Esophagus muscularis mucosa (tissue), 4 donors: ENCODE measurements at regions not wholly inside any gene's neighbourhood (a gene's known extent, or its start where the extent isn't known, plus 50 kb on each side); places are given as distances from the start of the nearest gene placed in this dataset.
"Not testable (repeated sequence)": the region's sequence is repeated elsewhere in the genome, so short reads cannot be mapped to it uniquely, and the experiment has no call there.

Experiments
- DNase-seq: peaks from one replicate; pipeline ENCODE4 v3.0.0-alpha.2; 2017; ENCODE audit errors: extremely low spot score
- H3K27ac ChIP-seq, 4 donors: fragments of 200-600 bp; sonication (generic); replicated peaks in 1 of 4; 1 replicate in 3 of 4; 2 replicates in 1 of 4; pipeline ENCODE4 v1.5.1; 2016 to 2019; ENCODE audit warnings: mild to moderate bottlenecking in 1 of 4
- H3K27me3 ChIP-seq, 4 donors: fragments of 200-600 bp; sonication (generic); one replicate each; pipeline versions ENCODE4 v1.5.1 to v1.6.0; 2016 to 2019
- H3K36me3 ChIP-seq, 4 donors: fragments of 200-600 bp; sonication (generic); one replicate each; pipeline ENCODE4 v1.5.1; 2016 to 2019
- H3K4me1 ChIP-seq, 4 donors: fragments of 200-600 bp; sonication (generic); one replicate each; pipeline ENCODE4 v1.5.1; 2016 to 2019
- H3K4me3 ChIP-seq, 4 donors: fragments of 200-600 bp; sonication (generic); 1 replicate in 2 of 4; 2 replicates in 2 of 4; pipeline ENCODE4 v1.5.1; 2016 to 2019; ENCODE audit warnings: mild to moderate bottlenecking in 4 of 4, moderate library complexity in 1 of 4
- H3K9me3 ChIP-seq, 4 donors: fragments of 200-600 bp; sonication (generic); 1 replicate in 3 of 4; 2 replicates in 1 of 4; pipeline ENCODE4 v1.5.1; 2016 to 2019
- CTCF ChIP-seq, 3 experiments: fragments of 200-600 bp in 2 of 3; fragments of 450-650 bp in 1 of 3; sonication (generic) in 2 of 3; IDR thresholded peaks; one replicate each; pipeline ENCODE4 v1.5.1; 2017 to 2019; ENCODE audit warnings: antibody characterized with exemption in 3 of 3, mild to moderate bottlenecking in 2 of 3, moderate library complexity in 1 of 3
- EP300 ChIP-seq: sonication (generic); formaldehyde crosslinking; IDR thresholded peaks from one replicate; pipeline ENCODE4 v1.6.1; 2017; ENCODE audit warnings: antibody characterized with exemption
- POLR2A ChIP-seq: fragments of 450-650 bp; IDR thresholded peaks from one replicate; pipeline ENCODE4 v1.6.1; 2017; ENCODE audit warnings: antibody characterized with exemption, moderate library complexity, mild to moderate bottlenecking, low read depth
- POLR2AphosphoS5 ChIP-seq, 2 donors: sonication (generic); formaldehyde crosslinking; IDR thresholded peaks; one replicate each; pipeline ENCODE4 v1.6.1; 2017; ENCODE audit warnings: antibody characterized with exemption in 2 of 2
- WGBS: methylation state at CpG from one replicate; pipeline ENCODE4 v1.1.5; 2018; 5-methylcytosine and 5-hydroxymethylcytosine counted together
- intact Hi-C: fragments of 100-400 bp; cut with DNase I; formaldehyde crosslinking; loops from one replicate; pipeline ENCODE4 v1.15.1; 2023

- H3K27me3 ChIP-seq: no peaks in the 10 kb centered on the region
- no peaks in the 10 kb centered on the region for H3K36me3 ChIP-seq
- 54% methylated on average over 1 of the region's 1 CpG for WGBS
- H3K4me3 ChIP-seq: no peak overlapping the region
- H3K27ac ChIP-seq: no peak overlapping the region
- H3K4me1 ChIP-seq: no peaks in the 10 kb centered on the region
- no peaks in the 10 kb centered on the region for H3K9me3 ChIP-seq
- no peak for DNase-seq
- TF ChIP-seq CTCF (IDR thresholded peaks at IDR 0.05): no peak
- intact Hi-C loops: no loop called here
These were observed 270.1 kb downstream of the QDPR start for GRCh38 chr4:17241835-17242234.

GRCh38 chr4:17238633-17239032 is 273.3 kb downstream of the QDPR start:
- intact Hi-C loops: no loop called here
- TF ChIP-seq EP300: no peak
- TF ChIP-seq POLR2A: no peak
- no peak for TF ChIP-seq POLR2AphosphoS5 (IDR thresholded peaks at IDR 0.05)
- no peak for TF ChIP-seq CTCF (IDR thresholded peaks at IDR 0.05)
- no peaks in the 10 kb centered on the region for H3K27me3 ChIP-seq

GRCh38 chr4:17236686-17237085 is 275.2 kb downstream of the QDPR start:
- H3K36me3 ChIP-seq: no peaks in the 10 kb centered on the region
- TF ChIP-seq POLR2AphosphoS5 (IDR thresholded peaks at IDR 0.05) (no peak), POLR2A (no peak), CTCF (IDR thresholded peaks at IDR 0.05) (no peak), EP300 (no peak)
- H3K27me3 ChIP-seq: no peaks in the 10 kb centered on the region
- H3K4me3 ChIP-seq: no peak overlapping the region
- 74% methylated on average over 1 of the region's 1 CpG for WGBS
- no peak for DNase-seq
- H3K27ac ChIP-seq: no peak overlapping the region
- H3K4me1 ChIP-seq: peaks cover 8 to 13% (median 11%) of the 10 kb centered on the region in 4 donors
- no peaks in the 10 kb centered on the region for H3K9me3 ChIP-seq
- intact Hi-C loops: no loop called here

More at GRCh38 chr4:17238633-17239032, 273.3 kb downstream of the QDPR start:
- no peaks in the 10 kb centered on the region for H3K36me3 ChIP-seq
- DNase-seq: no peak
- H3K9me3 ChIP-seq: no peaks in the 10 kb centered on the region
- WGBS: 96% methylated on average over 6 of the region's 6 CpGs
- no peak overlapping the region for H3K27ac ChIP-seq
- H3K4me1 ChIP-seq: no peaks in the 10 kb centered on the region
- no peak overlapping the region for H3K4me3 ChIP-seq

GRCh38 chr4:17234678-17235077 is 277.2 kb downstream of the QDPR start:
- WGBS: 85% methylated on average over 1 of the region's 1 CpG
- intact Hi-C loops: no loop called here
- Histone ChIP-seq H3K9me3 (no peaks in the 10 kb centered on the region), H3K27me3 (no peaks in the 10 kb centered on the region), H3K4me3 (no peak overlapping the region), H3K27ac (no peak overlapping the region), H3K4me1 (peaks cover 8 to 18% (median 13%) of the 10 kb centered on the region in 4 donors), H3K36me3 (no peaks in the 10 kb centered on the region)
- TF ChIP-seq POLR2AphosphoS5 (IDR thresholded peaks at IDR 0.05) (no peak), POLR2A (no peak), EP300 (no peak), CTCF (IDR thresholded peaks at IDR 0.05) (no peak)
- no peak for DNase-seq

DNA sequence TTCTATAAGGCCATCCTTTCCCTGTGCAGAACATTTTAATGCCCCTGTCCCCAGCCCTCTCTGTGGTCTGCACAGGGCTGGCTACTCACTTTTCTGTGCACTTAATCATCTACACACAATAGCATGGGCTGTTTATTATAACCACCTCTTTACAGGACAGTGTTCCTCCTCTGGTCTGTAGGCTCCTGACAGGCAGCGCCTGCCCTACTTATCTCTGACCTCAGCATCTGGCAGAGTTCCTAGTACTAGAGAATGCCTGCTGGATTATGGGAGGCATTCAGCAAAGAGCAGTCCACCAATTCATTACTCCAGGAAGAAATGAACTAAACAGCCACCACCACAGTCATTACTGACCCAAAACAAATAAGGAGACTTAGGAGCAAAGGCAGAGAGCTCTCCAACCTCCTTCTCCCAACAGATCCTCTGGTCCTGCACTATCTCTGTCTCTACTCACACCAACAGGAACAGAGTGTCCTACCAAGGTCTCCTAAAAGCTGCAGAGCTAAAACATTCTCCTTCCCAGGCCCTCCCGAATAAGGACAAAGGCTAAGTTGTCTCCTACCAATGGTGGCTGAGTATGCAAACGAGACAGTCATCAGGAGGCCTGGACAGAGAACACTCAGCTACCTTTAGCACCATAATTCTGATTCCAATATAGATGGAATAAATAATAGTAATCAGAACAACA is 279.2 kb downstream of the QDPR start:
- H3K4me1 ChIP-seq: peaks cover 8 to 18% (median 13%) of the 10 kb centered on the region in 4 donors
- H3K36me3 ChIP-seq: no peaks in the 10 kb centered on the region
- no peaks in the 10 kb centered on the region for H3K27me3 ChIP-seq
- intact Hi-C loops: no loop called here
- H3K9me3 ChIP-seq: no peaks in the 10 kb centered on the region
- 55% methylated on average over 3 of the region's 3 CpGs for WGBS
- H3K27ac ChIP-seq: no peak overlapping the region
- no peak for TF ChIP-seq CTCF (IDR thresholded peaks at IDR 0.05)
- no peak for TF ChIP-seq EP300
- no peak for TF ChIP-seq POLR2A
- TF ChIP-seq POLR2AphosphoS5 (IDR thresholded peaks at IDR 0.05): no peak
- H3K4me3 ChIP-seq: no peak overlapping the region
- DNase-seq: no peak

DNA sequence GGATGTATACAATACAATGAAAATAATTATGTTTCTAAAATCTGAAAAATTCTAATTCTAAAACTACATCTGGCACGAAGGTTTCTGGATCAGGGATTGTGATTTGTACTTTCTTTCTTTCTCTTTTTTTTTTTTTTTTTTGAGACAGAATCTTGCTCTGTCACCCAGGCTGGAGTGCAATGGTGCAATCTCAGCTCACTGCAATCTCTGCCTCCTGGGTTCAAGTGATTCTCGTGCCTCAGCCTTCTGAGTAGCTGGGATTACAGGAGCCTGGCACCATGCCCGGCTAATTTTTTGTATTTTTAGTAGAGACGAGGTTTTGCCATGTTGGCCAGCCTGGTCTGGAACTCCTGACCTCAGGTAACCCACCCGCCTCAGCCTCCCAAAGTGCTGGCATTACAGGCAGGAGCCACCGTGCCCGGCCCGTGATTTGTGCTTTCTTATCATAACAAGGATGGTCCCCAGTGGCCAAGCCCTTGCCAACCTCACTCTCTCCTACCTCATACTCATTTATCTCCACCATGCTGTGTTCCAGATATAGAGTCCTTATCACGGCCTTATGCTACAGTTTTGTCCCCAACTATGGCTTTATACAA is 279.9 kb downstream of the QDPR start:
- H3K36me3 ChIP-seq, DNase-seq, H3K27me3 ChIP-seq, H3K27ac ChIP-seq, H3K4me3 ChIP-seq, H3K9me3 ChIP-seq, intact Hi-C loops: not testable (repeated sequence)
- WGBS: 76% methylated on average over 9 of the region's 9 CpGs
- H3K4me1 ChIP-seq: peaks cover 8 to 18% (median 13%) of the 10 kb centered on the region in 4 donors
